Mesothelial cell of epicardium (in vitro differentiated cells): ENCODE measurements at regions not wholly inside any gene's neighbourhood (a gene's known extent, or its start where the extent isn't known, plus 50 kb on each side); places are given as distances from the start of the nearest gene placed in this dataset.

Experiments used
- DNase-seq, 2 experiments: peaks; one replicate each; pipeline ENCODE4 v3.0.0; 2021; ENCODE audit warnings: low spot score in 2 of 2; ENCODE audit not compliant: unreplicated experiment in 2 of 2
- H3K27ac Mint-ChIP-seq: 2 replicates; pipeline ENCODE4 v1.8.0; 2021; ENCODE audit warnings: mixed read lengths
- H3K27me3 Mint-ChIP-seq: 2 replicates; pipeline ENCODE4 v1.8.0; 2021; ENCODE audit warnings: low read depth, mixed read lengths
- H3K36me3 Mint-ChIP-seq: 2 replicates; pipeline ENCODE4 v1.8.0; 2021; ENCODE audit warnings: mixed read lengths
- H3K4me1 Mint-ChIP-seq: 2 replicates; pipeline ENCODE4 v1.8.0; 2021; ENCODE audit warnings: mixed read lengths
- H3K4me3 Mint-ChIP-seq: 2 replicates; pipeline ENCODE4 v1.8.0; 2021; ENCODE audit warnings: mild to moderate bottlenecking, moderate library complexity, mixed read lengths
- H3K9me3 Mint-ChIP-seq: 2 replicates; pipeline ENCODE4 v1.8.0; 2021; ENCODE audit warnings: mixed read lengths
- TF ChIP-seq, protein P1 (sequence below): fragments of 200-600 bp; sonication (generic); IDR thresholded peaks from one replicate; pipeline ENCODE4 v1.5.0; 2021; ENCODE audit warnings: antibody characterized with exemption; ENCODE audit not compliant: unreplicated experiment

DNA sequence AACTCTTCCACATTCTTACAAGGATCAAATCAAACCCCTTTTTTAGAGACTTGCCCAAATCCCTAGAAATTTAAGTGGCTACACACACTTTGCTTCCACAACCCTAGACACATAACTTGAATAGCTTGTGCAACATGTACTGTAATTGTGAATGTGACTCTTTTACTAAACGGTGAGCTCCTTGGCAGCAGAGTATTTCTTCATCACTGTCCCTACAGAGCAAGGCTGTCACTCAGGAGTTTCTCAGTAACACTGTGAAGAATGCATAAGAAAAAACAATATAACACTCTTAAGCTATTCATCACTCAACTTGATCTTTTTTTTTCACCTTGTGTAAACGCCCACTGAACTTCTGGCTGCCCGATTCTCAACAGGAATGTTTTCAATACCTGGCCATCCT is 53.8 kb upstream of the ADAMTS18 start:
- Mint-ChIP-seq H3K9me3 (peaks cover 3% of the 10 kb centered on the region), H3K4me1 (peaks cover 9% of the 10 kb centered on the region), H3K4me3 (no peak overlapping the region), H3K27ac (no peak overlapping the region), H3K27me3 (peaks cover 2% of the 10 kb centered on the region), H3K36me3 (no peaks in the 10 kb centered on the region)
- TF ChIP-seq, protein P1, sequence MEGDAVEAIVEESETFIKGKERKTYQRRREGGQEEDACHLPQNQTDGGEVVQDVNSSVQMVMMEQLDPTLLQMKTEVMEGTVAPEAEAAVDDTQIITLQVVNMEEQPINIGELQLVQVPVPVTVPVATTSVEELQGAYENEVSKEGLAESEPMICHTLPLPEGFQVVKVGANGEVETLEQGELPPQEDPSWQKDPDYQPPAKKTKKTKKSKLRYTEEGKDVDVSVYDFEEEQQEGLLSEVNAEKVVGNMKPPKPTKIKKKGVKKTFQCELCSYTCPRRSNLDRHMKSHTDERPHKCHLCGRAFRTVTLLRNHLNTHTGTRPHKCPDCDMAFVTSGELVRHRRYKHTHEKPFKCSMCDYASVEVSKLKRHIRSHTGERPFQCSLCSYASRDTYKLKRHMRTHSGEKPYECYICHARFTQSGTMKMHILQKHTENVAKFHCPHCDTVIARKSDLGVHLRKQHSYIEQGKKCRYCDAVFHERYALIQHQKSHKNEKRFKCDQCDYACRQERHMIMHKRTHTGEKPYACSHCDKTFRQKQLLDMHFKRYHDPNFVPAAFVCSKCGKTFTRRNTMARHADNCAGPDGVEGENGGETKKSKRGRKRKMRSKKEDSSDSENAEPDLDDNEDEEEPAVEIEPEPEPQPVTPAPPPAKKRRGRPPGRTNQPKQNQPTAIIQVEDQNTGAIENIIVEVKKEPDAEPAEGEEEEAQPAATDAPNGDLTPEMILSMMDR, result no peak
- DNase-seq, result no peak

DNA sequence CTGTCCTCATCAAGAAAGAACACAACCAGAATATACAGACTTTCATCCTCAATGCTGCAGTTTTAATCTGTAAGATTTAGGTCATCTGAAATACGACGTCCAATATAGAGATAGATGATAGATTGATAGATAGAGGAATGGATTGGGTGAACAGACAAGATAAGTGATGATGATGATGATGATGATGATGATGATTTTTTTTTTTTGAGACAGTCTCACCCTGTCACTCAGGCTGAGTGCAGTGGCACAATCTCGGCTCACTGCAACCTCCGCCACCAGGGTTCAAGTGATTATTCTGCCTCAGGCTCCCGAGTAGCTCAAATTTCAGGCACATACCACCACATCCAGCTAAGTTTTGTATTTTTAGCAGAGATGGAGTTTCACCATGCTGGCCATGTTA is 56.3 kb upstream of the ADAMTS18 start:
- TF ChIP-seq, protein P1, result no peak
- H3K9me3 Mint-ChIP-seq, result peaks cover 3% of the 10 kb centered on the region

DNA sequence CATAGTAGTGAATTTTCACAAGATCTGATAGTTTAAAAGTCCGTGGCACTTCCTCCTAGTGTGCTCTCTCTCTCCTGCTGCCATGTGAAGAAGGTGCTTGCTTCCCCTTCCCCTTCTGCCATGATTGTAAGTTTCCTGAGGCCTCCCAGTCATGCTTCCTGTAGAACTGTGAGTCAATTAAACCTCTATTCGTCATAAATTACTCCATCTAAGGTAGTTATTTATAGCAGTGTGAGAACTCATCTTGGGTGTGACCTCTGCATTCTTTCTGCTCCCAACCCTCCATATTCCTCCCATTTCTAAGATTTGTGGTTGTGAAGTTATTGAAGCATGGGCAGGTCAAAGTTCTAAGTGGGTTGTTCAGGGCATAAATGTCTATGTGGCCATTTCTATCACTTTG is 62.1 kb upstream of the ADAMTS18 start:
- Mint-ChIP-seq H3K36me3 (no peaks in the 10 kb centered on the region), H3K27me3 (peaks cover 4% of the 10 kb centered on the region), H3K27ac (no peak overlapping the region), H3K4me3 (no peak overlapping the region), H3K9me3 (peaks cover 4% of the 10 kb centered on the region), H3K4me1 (peaks cover 23% of the 10 kb centered on the region)
- TF ChIP-seq, protein P1, result no peak
- DNase-seq, result no peak

More for the DNA sequence above, 56.3 kb upstream of the ADAMTS18 start:
- H3K27me3 Mint-ChIP-seq, result peaks cover 2% of the 10 kb centered on the region
- H3K4me3 Mint-ChIP-seq, result no peak overlapping the region
- peaks cover 9% of the 10 kb centered on the region for H3K4me1 Mint-ChIP-seq
- H3K36me3 Mint-ChIP-seq, result no peaks in the 10 kb centered on the region
- DNase-seq, result no peak
- no peak overlapping the region for H3K27ac Mint-ChIP-seq

DNA sequence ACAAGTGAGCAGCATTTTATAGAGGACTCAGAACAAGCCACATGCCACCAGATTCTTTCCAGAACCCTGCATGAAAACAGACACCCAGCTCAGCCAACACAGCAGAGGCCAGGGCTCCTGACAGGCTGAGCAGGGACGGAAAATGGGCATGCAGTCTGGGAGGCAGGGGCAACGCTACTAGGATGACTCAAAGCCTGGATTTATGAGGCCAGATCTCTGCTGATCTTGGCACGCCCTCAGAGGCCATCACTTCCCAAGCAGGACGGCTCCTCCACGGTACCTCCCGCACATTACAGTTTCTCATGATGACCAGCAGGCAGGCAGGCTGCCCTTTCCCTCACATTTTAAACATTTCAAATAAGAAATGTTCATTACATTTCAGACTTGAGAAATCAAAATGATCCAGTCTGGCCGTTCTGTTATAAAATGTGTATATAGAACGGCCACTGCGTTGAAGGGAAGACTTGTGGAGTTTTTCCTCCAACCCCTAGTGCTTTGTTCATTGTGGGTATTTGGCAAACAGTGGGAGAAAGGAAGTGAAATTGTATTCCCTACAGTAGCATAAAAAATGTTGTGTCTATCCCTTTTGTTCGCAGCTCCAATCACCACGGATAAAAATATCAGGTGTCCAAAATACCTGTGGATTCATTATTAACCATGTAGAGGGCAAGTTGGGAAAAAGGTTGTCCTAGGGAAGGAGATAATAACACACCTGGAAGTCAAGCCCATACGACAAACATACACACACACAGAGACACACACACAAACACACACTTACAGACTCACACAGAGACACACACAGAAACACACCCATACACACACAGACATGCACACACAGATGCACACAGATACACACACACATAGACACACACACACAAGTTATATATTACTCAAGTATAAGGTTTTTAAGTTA is 64.8 kb upstream of the ADAMTS18 start:
- DNase-seq, result peak in 1 of 2 experiments; percentile 40
- TF ChIP-seq, protein P1, result no peak
- no peak overlapping the region for H3K27ac Mint-ChIP-seq
- no peak overlapping the region for H3K4me3 Mint-ChIP-seq
- H3K4me1 Mint-ChIP-seq, result peaks cover 35% of the 10 kb centered on the region
- peaks cover 4% of the 10 kb centered on the region for H3K9me3 Mint-ChIP-seq
- H3K36me3 Mint-ChIP-seq, result no peaks in the 10 kb centered on the region
- H3K27me3 Mint-ChIP-seq, result peaks cover 4% of the 10 kb centered on the region

DNA sequence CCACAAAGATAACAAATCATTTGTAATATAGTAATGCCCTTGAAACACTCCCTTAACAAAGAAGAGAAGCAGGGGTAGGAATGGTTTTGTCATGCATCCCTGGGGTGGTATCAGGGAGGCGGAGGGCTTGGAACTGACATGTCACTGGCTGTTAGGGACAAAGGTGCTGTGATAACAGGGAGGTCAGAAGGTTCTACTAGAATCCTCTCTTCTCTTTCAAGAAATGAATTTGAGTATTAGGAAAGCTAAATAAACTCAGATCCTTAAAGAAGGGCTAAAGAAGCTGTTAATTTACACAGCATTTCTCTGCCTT is 65.4 kb upstream of the ADAMTS18 start:
- no peaks in the 10 kb centered on the region for H3K36me3 Mint-ChIP-seq
- H3K27ac Mint-ChIP-seq, result no peak overlapping the region

More for the DNA sequence above, 65.4 kb upstream of the ADAMTS18 start:
- TF ChIP-seq, protein P1, result no peak
- Mint-ChIP-seq H3K9me3 (peaks cover 4% of the 10 kb centered on the region), H3K27me3 (peaks cover 4% of the 10 kb centered on the region), H3K4me1 (peaks cover 35% of the 10 kb centered on the region), H3K4me3 (no peak overlapping the region)
- DNase-seq, result no peak
